Uterus (tissue), 2 donors: ENCODE measurements at regions not wholly inside any gene's neighbourhood (a gene's known extent, or its start where the extent isn't known, plus 50 kb on each side); places are given as distances from the start of the nearest gene placed in this dataset.

Experiments used
- CTCF ChIP-seq, 4 experiments: fragments of 200-600 bp in 2 of 4; fragments of 450-650 bp in 2 of 4; sonication (generic) in 2 of 4; IDR thresholded peaks; one replicate each; pipeline ENCODE4 v1.5.1; 2016 to 2019; ENCODE audit warnings: antibody characterized with exemption in 4 of 4, mild to moderate bottlenecking in 2 of 4, moderate library complexity in 1 of 4
- POLR2A ChIP-seq, 2 donors: fragments of 450-650 bp; IDR thresholded peaks; one replicate each; pipeline ENCODE4 v1.6.1; 2016; ENCODE audit warnings: antibody characterized with exemption in 2 of 2, mild to moderate bottlenecking in 1 of 2, moderate library complexity in 1 of 2

- no peak for TF ChIP-seq CTCF (IDR thresholded peaks at IDR 0.05)
- TF ChIP-seq POLR2A (IDR thresholded peaks at IDR 0.05): no peak
Measured at GRCh38 chr6:12361042-12361765, 71.0 kb downstream of the EDN1 start.
